ENCODE measurements at regions not wholly inside any gene's neighbourhood (a gene's known extent, or its start where the extent isn't known, plus 50 kb on each side); places are given as distances from the start of the nearest gene placed in this dataset.

DNA sequence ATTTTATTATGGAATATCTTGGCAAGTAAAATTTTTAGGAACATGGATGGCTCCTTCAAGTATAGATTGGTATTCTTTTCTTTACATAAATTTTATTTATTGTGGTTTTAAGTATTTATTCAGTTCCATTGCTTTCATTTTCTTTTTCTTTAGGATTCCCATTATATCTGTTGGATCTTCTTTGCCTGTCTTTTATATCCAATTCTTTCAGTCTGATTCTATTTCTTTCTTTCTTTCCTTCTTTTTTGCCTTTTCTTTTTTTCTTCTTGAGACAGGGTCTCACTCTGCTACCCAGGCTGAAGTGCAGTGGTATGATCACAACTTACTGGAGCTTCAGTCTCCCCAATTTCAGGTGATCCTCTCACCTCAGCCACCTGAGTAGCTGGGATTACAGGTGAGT, 74.2 kb upstream of the GLI3 start:
- DNase-seq (ENCODE audit: low read depth in 2 of 2), result no peak

- no peak for DNase-seq (ENCODE audit: low read depth in 2 of 2)
Measured at GRCh38 chr7:42292991-42293521, 56.0 kb upstream of the GLI3 start.

DNA sequence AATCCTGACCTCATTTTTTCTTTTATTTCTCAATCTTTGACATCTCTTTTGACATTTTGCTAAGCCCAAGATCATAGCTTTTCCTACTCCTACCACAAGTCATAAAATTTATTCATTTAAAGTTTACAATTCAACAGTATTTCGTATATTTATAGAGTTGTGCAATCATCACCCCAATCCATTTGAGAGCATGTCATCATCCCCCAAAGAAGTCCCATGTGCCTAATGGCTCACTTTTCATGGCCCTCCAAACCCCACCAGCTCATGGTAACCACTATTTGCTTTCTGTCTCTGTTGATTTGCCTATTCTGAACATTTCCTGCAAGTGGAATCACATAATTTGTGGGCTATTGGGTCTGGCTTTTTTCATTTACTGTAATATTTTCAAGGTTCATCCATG, 52.5 kb upstream of the GLI3 start:
- no peak for DNase-seq (ENCODE audit: low read depth in 2 of 2)

Data from stimulated activated CD8-positive, alpha-beta memory T cell treated with anti-CD3 and anti-CD28 coated beads, Interleukin-2, amount 100 ng/mL, for 48 hours (primary cell).